ENCODE measurements at regions not wholly inside any gene's neighbourhood (a gene's known extent, or its start where the extent isn't known, plus 50 kb on each side); places are given as distances from the start of the nearest gene placed in this dataset.
"Not testable (repeated sequence)": the region's sequence is repeated elsewhere in the genome, so short reads cannot be mapped to it uniquely, and the experiment has no call there.

DNA sequence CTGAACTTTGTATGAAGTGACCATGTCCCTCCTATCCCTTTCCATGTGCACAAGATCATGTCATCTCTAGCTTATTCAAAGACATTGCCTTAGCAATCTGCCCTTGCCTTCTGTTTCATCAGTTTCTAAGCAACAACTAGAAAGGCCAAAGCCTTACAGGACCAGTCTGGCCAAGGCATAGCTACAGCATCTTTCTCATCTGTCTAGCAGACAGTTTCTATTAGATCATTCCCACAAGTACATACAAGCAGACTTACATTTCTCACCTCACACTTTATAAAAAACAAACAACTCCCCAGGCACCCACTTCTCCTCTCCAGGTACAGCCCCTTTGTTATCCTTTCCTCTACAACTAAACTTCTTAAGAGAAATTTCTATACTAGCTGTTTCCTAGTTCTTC lies 188.7 kb upstream of the AADAT start:
- no peak for DNase-seq (ENCODE audit: low spot score)

DNA sequence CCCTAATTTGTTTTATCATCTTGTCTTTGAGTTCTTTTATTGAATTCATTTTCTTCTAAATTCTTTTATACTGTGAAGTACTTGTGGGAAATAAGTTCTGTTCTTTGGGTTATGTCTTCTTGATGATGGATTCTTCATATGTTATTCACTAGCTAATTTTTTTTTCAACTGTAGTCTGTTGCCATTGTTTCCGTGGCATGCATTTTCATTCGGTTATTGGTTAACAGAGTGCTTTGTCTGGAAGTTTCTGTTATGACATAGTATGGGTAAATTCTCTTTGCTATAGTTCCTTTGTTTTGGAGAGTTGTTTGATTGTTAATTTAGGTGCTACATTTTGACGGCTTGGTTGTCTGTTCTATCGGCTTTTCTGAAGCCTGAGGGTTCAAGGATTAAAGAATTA lies 184.9 kb upstream of the AADAT start:
- DNase-seq (ENCODE audit: low spot score) = no peak

DNA sequence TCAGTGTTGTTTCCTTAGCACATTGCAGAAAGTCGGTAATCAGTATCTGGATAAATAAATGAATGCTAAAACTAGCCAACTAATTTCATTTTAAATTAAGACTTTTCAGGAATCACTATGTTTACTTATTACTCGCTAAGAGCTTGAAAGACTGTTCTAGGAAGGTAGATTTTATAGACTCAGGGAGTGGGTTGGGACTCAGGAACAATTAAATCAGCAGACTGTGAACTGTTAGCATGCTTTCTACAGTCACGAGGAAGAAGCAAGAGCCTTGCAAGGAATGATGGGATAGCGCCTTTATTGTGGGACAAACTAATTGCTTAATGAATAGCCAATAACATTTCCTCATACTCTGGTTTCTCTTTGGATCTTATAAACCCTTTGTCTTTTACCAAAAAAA lies 183.2 kb upstream of the AADAT start:
- no peak for DNase-seq (ENCODE audit: low spot score)

DNA sequence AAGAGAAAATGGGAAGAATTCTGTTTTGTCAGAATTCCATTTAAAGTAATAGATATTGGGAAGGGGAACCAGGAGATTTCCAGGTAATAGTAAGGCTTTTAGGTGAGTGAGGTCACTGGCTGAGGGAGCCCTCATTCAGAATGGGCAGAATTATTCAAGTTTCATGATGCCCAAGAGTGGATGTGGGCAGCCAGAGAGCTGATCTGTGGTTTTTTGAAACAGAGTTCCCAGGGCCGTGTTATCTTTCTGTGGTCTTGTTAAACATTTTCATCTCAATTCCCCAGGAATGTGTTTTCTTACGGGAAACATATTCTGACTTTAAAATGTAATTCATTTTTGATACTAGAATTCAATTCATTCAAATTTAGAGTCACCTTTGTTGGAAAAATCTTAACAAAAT lies 182.0 kb upstream of the AADAT start:
- DNase-seq (ENCODE audit: low spot score) = no peak

DNA sequence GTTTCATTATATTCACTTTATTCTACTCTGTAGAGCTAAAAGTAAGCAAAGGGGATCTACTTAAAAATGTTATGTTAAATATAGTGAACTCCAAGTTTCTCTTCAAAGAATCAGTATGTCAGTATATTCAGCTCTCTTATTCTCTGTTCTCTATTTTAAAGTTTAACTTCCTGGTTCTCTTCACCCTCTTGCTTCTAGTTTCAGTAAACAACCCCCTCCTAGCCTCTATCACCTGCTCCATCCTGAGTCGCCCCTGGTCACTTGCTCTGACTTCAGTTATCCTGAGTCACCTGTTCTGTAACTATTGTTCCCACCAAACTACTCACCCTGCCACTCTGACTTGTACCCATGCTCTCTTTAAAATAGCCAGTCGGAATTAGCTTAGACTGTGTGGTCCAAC lies 180.9 kb upstream of the AADAT start:
- DNase-seq (ENCODE audit: low spot score) = no peak

DNA sequence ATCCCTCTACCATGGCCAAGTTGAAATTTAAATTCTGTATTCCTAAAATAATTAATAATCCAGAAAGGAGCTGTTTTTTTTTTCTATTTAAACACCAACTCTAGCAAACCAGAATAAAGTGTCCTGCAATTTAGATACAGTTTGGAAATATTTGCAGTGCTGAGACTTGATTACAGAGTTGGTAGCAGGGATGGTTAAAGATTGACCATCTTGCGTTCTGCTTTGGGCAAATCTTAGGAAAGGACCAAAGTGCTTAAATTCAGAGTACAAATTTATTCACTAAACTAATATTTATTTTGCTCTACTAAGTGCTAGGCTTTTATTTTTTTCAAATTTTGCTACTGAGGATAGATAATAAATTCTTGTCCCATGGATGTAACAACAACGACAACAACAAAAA lies 180.2 kb upstream of the AADAT start:
- DNase-seq (ENCODE audit: low spot score) = no peak

DNA sequence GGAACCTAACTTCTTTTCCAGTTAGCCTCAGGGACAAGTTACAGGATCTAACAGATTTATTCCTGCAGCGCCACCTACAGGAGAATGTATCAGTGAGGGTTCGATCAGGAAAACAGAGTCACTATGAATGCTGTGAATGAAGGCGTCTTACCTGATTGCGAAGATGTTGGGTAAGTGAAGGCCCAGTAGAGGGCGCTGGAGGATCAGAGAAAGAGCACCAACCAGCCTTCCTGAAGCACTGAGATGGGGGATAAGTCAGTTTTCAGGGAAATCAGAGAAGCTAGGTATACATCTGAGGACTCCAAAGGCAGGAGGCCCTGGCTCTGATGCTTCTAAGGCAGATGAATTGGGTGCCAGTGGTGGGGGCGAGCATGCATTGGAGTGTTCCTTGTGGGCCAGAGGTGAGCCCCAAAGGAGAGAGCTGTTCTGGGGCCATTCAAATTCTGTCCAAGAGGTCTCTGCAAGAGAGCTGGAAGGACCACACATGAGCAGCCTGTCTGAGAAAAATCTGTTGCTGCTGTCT lies 169.9 kb upstream of the AADAT start:
- DNase-seq (ENCODE audit: low spot score) = peak; percentile 86

GRCh38 chr4:170256807-170257206 lies 167.1 kb upstream of the AADAT start:
- DNase-seq (ENCODE audit: low spot score) = no peak

DNA sequence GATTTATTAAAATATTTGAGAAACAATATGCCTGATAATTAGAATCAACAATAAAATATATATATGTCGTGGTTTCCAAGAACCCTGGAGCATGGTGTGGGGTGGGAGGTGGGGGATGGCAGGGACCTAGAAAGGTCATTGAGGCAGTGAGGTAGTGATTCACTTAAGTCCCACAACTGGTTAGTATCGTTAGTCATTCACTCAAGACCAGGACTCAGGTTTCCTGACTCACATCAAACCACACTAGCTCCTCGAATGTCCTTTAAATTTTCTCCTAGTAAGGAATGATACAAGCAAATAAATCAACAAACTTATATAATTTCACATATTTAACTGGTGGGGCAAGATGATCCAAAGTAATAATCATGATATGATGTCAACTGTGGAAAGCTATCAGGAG lies 158.8 kb upstream of the AADAT start:
- no peak for DNase-seq (ENCODE audit: low spot score)

GRCh38 chr4:170248029-170248428 lies 158.3 kb upstream of the AADAT start:
- no peak for DNase-seq (ENCODE audit: low spot score)

- no peak for DNase-seq (ENCODE audit: low spot score)
These were observed 157.8 kb upstream of the AADAT start for GRCh38 chr4:170247596-170247995.

DNA sequence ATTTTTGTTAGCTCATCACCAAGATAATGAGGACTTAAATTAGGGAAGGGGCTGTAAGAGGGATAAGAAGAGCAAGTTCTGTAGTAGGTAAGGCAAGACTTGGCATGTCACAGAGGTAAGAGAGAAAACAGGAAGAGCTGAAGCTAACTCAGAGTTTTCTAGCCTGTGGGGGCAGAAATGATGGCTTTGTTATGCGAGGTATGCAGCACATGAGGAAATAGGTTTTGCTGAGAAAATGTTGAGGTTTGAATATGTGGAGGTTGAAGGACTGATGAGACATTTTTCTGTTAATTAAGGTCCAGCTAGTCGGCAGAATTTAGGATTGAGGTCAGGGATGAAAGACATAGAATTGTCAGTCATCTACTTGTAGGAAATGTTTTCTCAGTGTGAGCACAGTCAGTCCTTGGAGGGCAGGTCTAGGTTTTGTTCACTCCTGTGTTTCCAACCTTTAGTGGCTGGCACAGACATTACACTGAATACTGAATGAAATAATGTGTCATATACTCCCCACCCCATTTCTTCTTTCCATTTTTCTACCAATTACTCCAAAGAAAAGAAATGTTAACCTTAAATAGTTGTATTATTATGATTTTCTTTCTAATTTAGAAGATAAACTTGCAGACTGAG lies 154.0 kb upstream of the AADAT start:
- DNase-seq (ENCODE audit: low spot score) = no peak

- DNase-seq (ENCODE audit: low spot score) = no peak
These were observed 152.7 kb upstream of the AADAT start for GRCh38 chr4:170242471-170242870.

- DNase-seq (ENCODE audit: low spot score) = no peak
These were observed 145.0 kb upstream of the AADAT start for GRCh38 chr4:170234800-170235199.

DNA sequence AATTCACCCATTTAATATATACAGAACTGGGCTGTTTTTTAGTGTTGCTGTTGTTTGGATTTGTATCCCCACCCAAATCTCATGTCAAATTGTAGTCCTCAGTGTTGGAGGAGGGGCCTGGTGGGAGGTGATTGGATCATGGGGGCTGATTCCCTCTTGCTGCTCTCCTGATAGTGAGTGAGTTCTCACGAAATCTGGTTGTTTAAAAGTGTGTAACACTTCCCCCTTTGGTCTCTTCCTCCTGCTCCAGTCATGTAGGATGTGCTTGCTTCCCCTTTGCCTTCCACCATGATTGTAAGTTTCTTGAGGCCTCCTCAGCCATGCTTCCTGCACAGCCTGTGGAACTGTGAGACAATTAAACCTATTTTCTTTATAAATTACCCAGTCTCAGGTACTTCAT lies 141.6 kb upstream of the AADAT start:
- DNase-seq (ENCODE audit: low spot score) = no peak

DNA sequence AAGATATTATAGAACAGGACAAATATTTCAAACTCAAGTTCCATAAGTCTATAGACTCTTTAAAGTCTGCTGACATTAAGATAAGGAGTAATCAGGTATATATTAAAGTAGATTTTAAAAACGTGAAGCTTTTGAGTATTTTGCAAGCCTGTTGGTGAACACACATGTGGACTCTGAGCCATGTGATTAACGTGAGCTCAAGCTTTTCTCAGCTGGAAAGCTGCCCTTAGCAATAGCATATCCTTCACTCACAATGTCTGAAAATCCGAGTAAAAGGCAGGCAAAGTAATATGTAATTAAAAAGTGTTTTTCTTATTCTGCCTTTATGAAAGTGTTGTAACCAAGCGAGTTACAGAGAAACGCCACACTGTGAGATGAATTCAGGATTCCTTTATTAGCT lies 140.5 kb upstream of the AADAT start:
- DNase-seq (ENCODE audit: low spot score) = no peak

DNA sequence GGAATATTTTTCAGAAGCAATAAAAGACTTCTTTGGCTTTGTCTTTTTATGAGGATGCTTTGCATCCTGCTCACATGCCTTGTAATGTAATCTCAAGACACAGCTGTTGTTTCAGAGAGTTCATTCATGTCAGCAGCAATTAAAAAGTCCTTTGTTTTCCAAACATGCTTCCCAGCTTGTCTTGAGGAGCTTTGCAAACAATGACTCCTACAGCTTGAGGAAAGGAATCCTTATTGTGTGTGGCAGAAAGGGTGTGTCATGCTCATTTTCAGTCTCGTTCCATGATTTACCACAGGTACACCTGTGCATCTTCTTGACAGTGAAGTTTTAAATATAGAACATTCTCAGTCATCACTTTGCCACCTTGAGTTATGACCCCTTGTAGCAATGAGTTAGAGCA lies 139.2 kb upstream of the AADAT start:
- no peak for DNase-seq (ENCODE audit: low spot score)

DNA sequence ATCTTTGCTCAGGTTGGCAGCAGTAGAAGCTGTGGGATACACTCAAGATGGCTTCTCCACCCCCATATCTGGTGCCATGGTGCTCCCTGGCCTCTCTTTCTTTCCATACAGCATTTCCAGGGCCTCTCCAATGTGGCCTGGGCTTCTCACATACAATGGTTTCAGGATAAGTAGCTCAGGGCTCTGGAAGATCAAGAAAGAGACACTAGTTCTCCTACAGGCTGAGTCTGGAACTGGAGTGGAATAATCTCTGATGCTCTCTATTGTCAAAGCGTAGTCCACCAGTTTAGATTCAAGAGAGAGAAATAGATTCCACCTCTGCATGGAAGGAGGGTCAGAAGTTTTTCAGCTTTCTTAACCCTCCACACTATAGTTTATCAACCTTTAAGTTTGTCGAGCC lies 138.2 kb upstream of the AADAT start:
- DNase-seq (ENCODE audit: low spot score) = no peak

DNA sequence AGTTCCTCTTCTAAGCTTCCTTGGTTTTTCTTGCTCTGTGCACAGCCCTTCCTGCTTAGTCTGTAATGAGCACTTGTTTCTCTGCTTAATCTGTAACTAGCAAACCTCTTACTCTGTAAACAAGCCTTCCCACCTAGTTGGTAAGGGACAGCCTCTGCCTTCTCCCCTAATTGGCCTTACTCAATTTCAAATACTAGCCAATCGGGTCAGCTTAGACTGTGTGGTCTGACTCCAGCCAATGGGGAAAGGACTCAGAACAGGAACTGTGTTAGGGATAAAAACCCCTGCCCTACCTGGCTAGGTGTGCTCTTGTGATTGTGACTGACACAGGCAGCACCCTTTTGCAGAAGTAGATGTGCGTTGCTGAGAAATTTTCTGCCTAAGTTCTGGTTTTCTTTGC lies 136.5 kb upstream of the AADAT start:
- no peak for DNase-seq (ENCODE audit: low spot score)

- DNase-seq (ENCODE audit: low spot score) = no peak
These were observed 125.0 kb upstream of the AADAT start for GRCh38 chr4:170214731-170215130.

DNA sequence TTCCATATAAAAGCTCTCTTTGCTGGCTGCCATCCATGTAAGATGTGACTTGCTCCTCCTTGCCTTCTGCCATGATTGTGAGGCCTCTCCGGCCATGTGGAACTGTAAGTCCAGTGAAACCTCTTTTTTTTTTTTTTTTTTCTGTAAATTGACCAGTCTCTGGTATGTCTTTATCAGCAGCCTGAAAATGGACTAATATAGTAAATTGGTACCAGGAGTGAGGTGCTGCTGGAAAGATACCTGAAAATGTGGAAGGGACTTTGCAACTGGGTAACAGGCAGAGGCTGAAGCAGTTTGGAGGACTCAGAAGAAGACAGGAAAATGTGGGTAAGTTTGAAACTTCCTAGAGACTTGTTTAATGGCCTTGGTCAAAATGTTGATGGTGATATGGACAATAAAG lies 124.3 kb upstream of the AADAT start:
- no peak for DNase-seq (ENCODE audit: low spot score)

DNA sequence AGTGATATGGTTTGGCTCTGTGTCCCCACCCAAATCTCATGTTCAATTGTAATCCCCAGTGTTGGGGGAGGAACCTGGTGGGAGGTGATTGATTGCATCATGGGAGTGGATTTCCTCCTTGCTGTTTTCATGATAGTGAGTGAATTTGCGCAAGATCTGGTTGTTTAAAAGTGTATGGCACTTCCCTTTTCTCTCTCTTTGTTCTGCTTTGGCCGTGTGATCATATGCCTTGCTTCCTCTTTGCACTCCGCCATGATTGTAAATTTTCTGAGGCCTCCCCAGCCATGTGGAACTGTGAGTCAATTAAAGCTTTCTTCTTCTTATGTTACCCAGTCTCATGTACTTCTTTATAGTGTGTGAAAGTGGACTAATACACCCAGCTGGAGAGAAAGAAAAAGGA lies 113.0 kb upstream of the AADAT start:
- DNase-seq (ENCODE audit: low spot score) = no peak

- DNase-seq (ENCODE audit: low spot score) = no peak
These were observed 109.0 kb upstream of the AADAT start for GRCh38 chr4:170198747-170199146.

DNA sequence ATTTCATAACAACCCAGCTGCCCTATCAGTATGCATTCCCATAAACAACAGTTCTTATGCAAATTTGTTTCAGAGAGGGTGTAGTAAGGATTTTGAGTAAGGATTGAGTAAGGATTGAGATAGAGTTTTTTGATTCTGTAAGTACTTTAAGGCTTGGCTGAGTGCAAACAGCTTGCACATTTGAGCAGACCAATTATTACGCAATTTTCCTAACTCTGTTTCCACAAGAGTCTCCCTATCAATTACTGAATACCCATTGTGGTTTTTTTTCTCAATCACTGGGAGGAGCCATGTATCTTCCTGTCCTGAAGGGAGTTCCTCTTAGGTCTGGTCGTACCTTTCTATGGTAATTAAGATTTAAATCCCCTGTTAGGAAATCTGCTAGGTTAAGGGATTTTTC lies 105.0 kb upstream of the AADAT start:
- not testable (repeated sequence) for DNase-seq (ENCODE audit: low spot score)

- no peak for DNase-seq (ENCODE audit: low spot score)
These were observed 103.7 kb upstream of the AADAT start for GRCh38 chr4:170193496-170193895.

Measured in cerebellar cortex (tissue), 1 donor.